GM23338 (cell line): ENCODE measurements at regions not wholly inside any gene's neighbourhood (a gene's known extent, or its start where the extent isn't known, plus 50 kb on each side); places are given as distances from the start of the nearest gene placed in this dataset.

Source experiments
- ATAC-seq: fragments of 200-7000 bp; cut with Tn5 transposase; 3 replicates; pipeline ENCODE4 v1.9.1; 2020
- DNase-seq: peaks from one replicate; pipeline ENCODE4 v3.0.0-alpha.2; 2015; ENCODE audit warnings: low spot score
- H2AFZ ChIP-seq: fragments of 200-600 bp; sonication (generic); 2 replicates; pipeline ENCODE4 v1.8.0; 2016; ENCODE audit warnings: antibody characterized with exemption, mild to moderate bottlenecking, moderate library complexity
- H3F3A ChIP-seq: fragments of 200-600 bp; sonication (generic); replicated peaks from 2 replicates; pipeline ENCODE4 v1.8.0; 2017; ENCODE audit warnings: antibody characterized with exemption, mixed run types, low read depth
- H3K27ac ChIP-seq: fragments of 200-600 bp; sonication (generic); 2 replicates; pipeline ENCODE4 v1.6.1; 2016; ENCODE audit warnings: low read depth
- H3K27me3 ChIP-seq: fragments of 200-600 bp; sonication (generic); 2 replicates; pipeline ENCODE4 v1.8.0; 2016; ENCODE audit warnings: mild to moderate bottlenecking, mixed run types, moderate library complexity; ENCODE audit not compliant: insufficient read depth
- H3K36me3 ChIP-seq: fragments of 200-600 bp; sonication (generic); 2 replicates; pipeline ENCODE4 v1.8.0; 2016; ENCODE audit warnings: mild to moderate bottlenecking; ENCODE audit not compliant: insufficient read depth
- H3K4me1 ChIP-seq: fragments of 200-600 bp; sonication (generic); 2 replicates; pipeline ENCODE4 v1.8.0; 2016; ENCODE audit warnings: mild to moderate bottlenecking, moderate library complexity; ENCODE audit not compliant: insufficient read depth
- H3K4me2 ChIP-seq: fragments of 200-600 bp; sonication (generic); 2 replicates; pipeline ENCODE4 v1.7.1; 2017; ENCODE audit warnings: mixed run types
- H3K4me3 ChIP-seq: fragments of 200-600 bp; sonication (generic); 2 replicates; pipeline ENCODE4 v1.6.1; 2016; ENCODE audit warnings: mixed run types
- H3K79me2 ChIP-seq: fragments of 200-600 bp; sonication (generic); replicated peaks from 2 replicates; pipeline ENCODE4 v1.8.0; 2017; ENCODE audit warnings: mild to moderate bottlenecking; ENCODE audit not compliant: insufficient read depth
- H3K9me2 ChIP-seq: fragments of 200-600 bp; sonication (generic); 2 replicates; pipeline ENCODE4 v1.8.0; 2017; ENCODE audit not compliant: insufficient read depth
- H4K20me1 ChIP-seq: fragments of 200-600 bp; sonication (generic); replicated peaks from 2 replicates; pipeline ENCODE4 v1.8.0; 2017; ENCODE audit warnings: mild to moderate bottlenecking; ENCODE audit not compliant: insufficient read depth
- H3K27ac Mint-ChIP-seq: 2 replicates; pipeline ENCODE4 v1.8.0; 2020; ENCODE audit warnings: inconsistent platforms, mild to moderate bottlenecking, moderate library complexity, mixed read lengths
- H3K27me3 Mint-ChIP-seq: 3 replicates; pipeline ENCODE4 v1.8.0; 2022; ENCODE audit warnings: low read depth, mild to moderate bottlenecking, moderate library complexity, mixed read lengths, inconsistent platforms; ENCODE audit not compliant: insufficient read depth, poor library complexity
- H3K36me3 Mint-ChIP-seq: 3 replicates; pipeline ENCODE4 v1.8.0; 2021; ENCODE audit warnings: low read depth, mild to moderate bottlenecking, inconsistent platforms, moderate library complexity, mixed read lengths
- H3K4me1 Mint-ChIP-seq: 3 replicates; pipeline ENCODE4 v1.8.0; 2020; ENCODE audit warnings: mild to moderate bottlenecking, inconsistent platforms, mixed read lengths
- H3K4me3 Mint-ChIP-seq: 3 replicates; pipeline ENCODE4 v1.8.0; 2021; ENCODE audit warnings: moderate library complexity, mild to moderate bottlenecking, inconsistent platforms, mixed read lengths
- H3K9me3 Mint-ChIP-seq: 3 replicates; pipeline ENCODE4 v1.8.0; 2020; ENCODE audit warnings: moderate library complexity, mild to moderate bottlenecking, inconsistent platforms, mixed read lengths
- CREB1 ChIP-seq: fragments of 250-450 bp; sonication (Bioruptor Pico); IDR thresholded peaks from 2 replicates; pipeline ENCODE4 v1.5.0; 2020; ENCODE audit warnings: low read depth, mild to moderate bottlenecking, moderate library complexity
- CTCF ChIP-seq, 2 experiments: fragments of 200-600 bp in 1 of 2; sonication (generic) in 1 of 2; conservative IDR thresholded peaks; 2 replicates each; pipeline versions ENCODE4 v1.5.1 to v1.6.1; 2016 to 2017; ENCODE audit warnings: antibody characterized with exemption in 2 of 2, low read depth in 2 of 2, mild to moderate bottlenecking in 2 of 2, moderate library complexity in 1 of 2
- ETS1 ChIP-seq: IDR thresholded peaks from 2 replicates; pipeline ENCODE4 v1.6.1; 2016; ENCODE audit warnings: antibody characterized with exemption
- EZH2 ChIP-seq: fragments of 200-600 bp; sonication (generic); IDR thresholded peaks from one replicate; pipeline ENCODE4 v1.8.0; 2017; ENCODE audit warnings: antibody characterized with exemption, mild to moderate bottlenecking, low read depth; ENCODE audit not compliant: unreplicated experiment
- EZH2phosphoT487 ChIP-seq: fragments of 200-600 bp; sonication (generic); IDR thresholded peaks from one replicate; pipeline ENCODE4 v1.8.1; 2018; ENCODE audit warnings: antibody characterized with exemption; ENCODE audit not compliant: unreplicated experiment
- JUNB ChIP-seq: IDR thresholded peaks from one replicate; pipeline ENCODE4 v1.6.1; 2016; ENCODE audit warnings: antibody characterized with exemption; ENCODE audit not compliant: unreplicated experiment
- NANOG ChIP-seq: IDR thresholded peaks from 2 replicates; pipeline ENCODE4 v1.6.1; 2016; ENCODE audit warnings: antibody characterized with exemption, borderline replicate concordance
- REST ChIP-seq: IDR thresholded peaks from one replicate; pipeline ENCODE4 v1.6.1; 2018; ENCODE audit warnings: antibody characterized with exemption; ENCODE audit not compliant: unreplicated experiment
- STAT1 ChIP-seq: IDR thresholded peaks from one replicate; pipeline ENCODE4 v1.6.1; 2016; ENCODE audit warnings: antibody characterized with exemption; ENCODE audit not compliant: unreplicated experiment
- ZNF114 ChIP-seq: fragments of 250-450 bp; sonication (Bioruptor Pico); IDR thresholded peaks from 2 replicates; pipeline ENCODE4 v1.5.0; 2020; ENCODE audit warnings: mild to moderate bottlenecking, moderate library complexity
- ZNF331 ChIP-seq: fragments of 250-450 bp; sonication (Bioruptor Pico); IDR thresholded peaks from 2 replicates; pipeline ENCODE4 v1.5.0; 2020; ENCODE audit warnings: low read depth, mild to moderate bottlenecking, moderate library complexity

GRCh38 chr2:78457269-78457668 is 568.2 kb upstream of the REG3G start (continued):
- TF ChIP-seq REST (no peak), STAT1 (no peak), NANOG (no peak), ZNF114 (CRISPR knock-in tag) (no peak), CTCF (conservative IDR thresholded peaks at IDR 0.05; ENCODE audit: low read depth in 2 of 2) (no peak), CREB1 (no peak), EZH2phosphoT487 (no peak), EZH2 (no peak), ETS1 (no peak), ZNF331 (CRISPR knock-in tag) (no peak), JUNB (no peak)

- H3K36me3 ChIP-seq: no peaks in the 10 kb centered on the region
- TF ChIP-seq CTCF (conservative IDR thresholded peaks at IDR 0.05; ENCODE audit: low read depth in 2 of 2): peak; percentile 23 to 43; a peak in 3 of 4 replicates
- no peak for TF ChIP-seq ZNF331 (CRISPR knock-in tag)
- Mint-ChIP-seq H3K4me1 (peaks cover 15% of the 10 kb centered on the region), H3K36me3 (no peaks in the 10 kb centered on the region), H3K9me3 (no peaks in the 10 kb centered on the region), H3K27ac (no peak overlapping the region), H3K27me3 (no peaks in the 10 kb centered on the region), H3K4me3 (no peak overlapping the region)
- ATAC-seq (no peak), DNase-seq (peak; percentile 11)
- no peaks in the 10 kb centered on the region for H3F3A ChIP-seq
- H3K4me1 ChIP-seq: peaks cover 3% of the 10 kb centered on the region; the same call in 1 of the 2 replicates
- no peak overlapping the region for H3K4me2 ChIP-seq
- no peak overlapping the region for H3K4me3 ChIP-seq
- no peaks in the 10 kb centered on the region for H4K20me1 ChIP-seq
- H2AFZ ChIP-seq: no peak overlapping the region
- H3K27ac ChIP-seq: no peak overlapping the region
- H3K9me2 ChIP-seq: no peaks in the 10 kb centered on the region
- H3K27me3 ChIP-seq: no peaks in the 10 kb centered on the region
- no peaks in the 10 kb centered on the region for H3K79me2 ChIP-seq
Observed at GRCh38 chr2:78465707-78466106, 559.8 kb upstream of the REG3G start.
